Ureter (tissue), 1 donor: ENCODE measurements at regions not wholly inside any gene's neighbourhood (a gene's known extent, or its start where the extent isn't known, plus 50 kb on each side); places are given as distances from the start of the nearest gene placed in this dataset.
"Not testable (repeated sequence)": the region's sequence is repeated elsewhere in the genome, so short reads cannot be mapped to it uniquely, and the experiment has no call there.

Source experiments
- DNase-seq: peaks from one replicate; pipeline ENCODE4 v3.0.0-alpha.2; 2020; ENCODE audit warnings: low spot score
- donor health status: DM: yes; HTN: yes; CAD: no.

DNA sequence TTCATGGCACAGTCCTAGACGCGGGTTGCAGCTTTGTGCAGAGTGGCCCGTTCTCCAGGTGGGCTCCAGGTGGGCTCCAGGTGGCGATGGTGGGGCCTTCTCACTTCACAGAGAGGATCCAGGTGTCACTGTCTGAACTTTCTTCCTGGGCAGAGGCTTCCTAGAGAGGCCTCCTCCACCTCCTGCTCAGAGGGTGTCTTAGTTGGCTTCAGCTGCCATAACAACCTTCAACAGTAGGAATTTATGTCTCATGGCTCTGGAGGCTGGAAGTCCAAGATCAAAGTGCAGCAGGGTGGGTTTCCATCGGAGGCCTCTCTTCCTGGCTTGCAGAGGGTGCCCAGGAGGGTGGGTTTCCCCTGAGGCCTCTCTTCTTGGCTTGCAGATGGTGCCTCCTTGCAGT is 125.1 kb downstream of the GLRX3 start:
- DNase-seq: no peak

- no peak for DNase-seq
Measured at GRCh38 chr10:130261766-130262165, 125.6 kb downstream of the GLRX3 start.

- no peak for DNase-seq
Measured at GRCh38 chr10:130263289-130263688, 127.1 kb downstream of the GLRX3 start.

DNA sequence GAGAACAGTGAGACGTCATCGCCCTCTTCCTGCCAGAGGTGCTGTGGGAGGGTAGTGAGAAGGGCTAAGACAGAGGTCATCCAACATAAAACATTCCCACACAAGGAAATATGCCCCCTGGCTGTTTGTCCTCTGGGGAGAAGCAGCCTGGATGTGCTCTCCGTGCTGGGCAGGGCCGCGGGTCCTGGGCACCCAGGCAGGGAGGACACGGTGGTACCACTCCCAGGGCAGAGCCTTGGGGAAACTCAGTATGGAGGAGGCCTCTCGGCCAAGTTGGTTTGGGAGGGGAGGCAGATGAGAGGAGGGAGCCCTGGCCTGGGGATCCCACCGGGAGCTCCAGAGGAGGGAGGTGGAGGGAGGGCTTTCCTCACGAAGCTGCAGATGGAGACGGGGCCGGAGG is 129.4 kb downstream of the GLRX3 start:
- no peak for DNase-seq

GRCh38 chr10:130282492-130283218 is 146.5 kb downstream of the GLRX3 start:
- no peak for DNase-seq

GRCh38 chr10:130283219-130283545 is 147.0 kb downstream of the GLRX3 start:
- no peak for DNase-seq

DNA sequence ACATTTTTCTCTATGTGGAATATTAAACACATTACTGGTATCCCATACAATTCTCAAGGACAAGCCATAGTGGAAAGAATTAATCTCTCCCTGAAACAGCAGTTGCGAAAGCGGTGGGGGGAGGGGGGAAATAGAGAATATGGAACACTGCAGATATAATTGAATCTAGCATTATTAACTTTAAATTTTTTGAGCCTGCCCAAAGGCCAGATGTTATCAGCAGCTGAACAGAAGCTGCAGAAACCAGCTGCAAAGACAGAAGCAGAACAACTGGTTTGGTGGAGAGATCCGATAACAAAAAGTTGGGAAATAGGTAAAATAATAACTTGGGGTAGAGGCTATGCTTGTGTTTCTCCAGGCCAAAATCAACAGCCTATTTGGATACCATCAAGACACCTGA is 159.6 kb downstream of the GLRX3 start:
- DNase-seq: not testable (repeated sequence)

DNA sequence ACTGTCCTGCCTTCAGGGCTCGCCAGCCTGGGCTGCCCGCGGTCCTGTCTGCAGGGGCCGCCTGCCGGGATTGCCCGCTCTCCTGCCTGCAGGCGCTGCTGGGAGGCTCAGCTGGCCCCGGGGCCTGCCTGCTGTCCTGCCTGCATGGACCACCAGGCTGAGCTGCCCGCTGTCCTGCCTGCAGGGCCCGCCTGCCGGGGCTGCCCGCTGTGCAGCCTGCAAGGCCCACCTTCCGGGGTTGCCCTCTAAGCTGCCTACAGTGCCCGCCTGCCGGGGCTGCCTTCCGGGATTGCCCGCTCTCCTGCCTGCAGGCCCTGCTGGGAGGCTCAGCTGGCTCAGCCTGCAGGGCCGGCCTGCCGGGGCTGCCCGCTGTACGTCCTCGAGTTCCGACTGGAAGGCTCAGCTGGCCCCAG is 164.4 kb downstream of the GLRX3 start:
- DNase-seq: peak; percentile 58

DNA sequence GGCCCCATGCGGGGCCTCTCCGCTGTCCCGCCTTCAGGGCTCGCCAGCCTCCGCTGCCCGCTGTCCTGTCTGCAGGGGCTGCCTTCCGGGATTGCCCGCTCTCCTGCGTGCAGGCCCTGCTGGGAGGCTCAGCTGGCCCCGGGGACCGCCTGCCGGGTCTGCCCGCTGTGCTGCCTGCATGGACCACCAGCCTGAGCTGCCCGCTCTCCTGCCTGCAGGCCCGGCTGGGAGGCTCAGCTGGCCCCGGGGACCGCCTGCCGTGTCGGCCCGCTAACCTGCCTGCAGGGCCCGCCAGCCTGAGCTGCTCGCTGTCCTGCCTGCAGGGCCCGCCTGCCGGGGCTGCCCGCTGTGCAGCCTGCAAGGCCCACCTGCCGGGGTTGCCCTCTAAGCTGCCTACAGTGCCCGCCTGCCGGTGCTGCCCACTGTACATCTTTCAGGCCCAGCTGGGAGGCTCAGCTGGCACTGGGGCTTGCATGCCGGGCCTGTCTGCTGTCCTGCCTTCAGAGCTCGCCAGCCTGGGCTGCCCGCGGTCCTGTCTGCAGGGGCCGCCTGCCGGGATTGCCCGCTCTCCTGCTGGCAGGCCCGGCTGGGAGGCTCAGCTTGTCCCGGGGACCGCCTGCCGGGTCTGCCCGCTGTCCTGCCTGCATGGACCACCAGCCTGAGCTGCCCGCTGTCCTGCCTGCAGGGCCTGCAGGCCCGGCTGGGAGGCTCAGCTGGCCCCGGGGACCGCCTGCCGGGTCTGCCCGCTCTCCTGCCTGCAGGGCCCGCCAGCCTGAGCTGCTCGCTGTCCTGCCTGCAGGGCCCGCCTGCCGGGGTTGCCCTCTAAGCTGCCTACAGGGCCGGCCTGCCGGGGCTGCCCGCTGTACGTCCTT is 165.1 kb downstream of the GLRX3 start:
- peak; percentile 74 for DNase-seq

- DNase-seq: no peak
Measured at GRCh38 chr10:130326954-130327353, 190.8 kb downstream of the GLRX3 start.

GRCh38 chr10:130329792-130330191 is 193.6 kb downstream of the GLRX3 start:
- no peak for DNase-seq

DNA sequence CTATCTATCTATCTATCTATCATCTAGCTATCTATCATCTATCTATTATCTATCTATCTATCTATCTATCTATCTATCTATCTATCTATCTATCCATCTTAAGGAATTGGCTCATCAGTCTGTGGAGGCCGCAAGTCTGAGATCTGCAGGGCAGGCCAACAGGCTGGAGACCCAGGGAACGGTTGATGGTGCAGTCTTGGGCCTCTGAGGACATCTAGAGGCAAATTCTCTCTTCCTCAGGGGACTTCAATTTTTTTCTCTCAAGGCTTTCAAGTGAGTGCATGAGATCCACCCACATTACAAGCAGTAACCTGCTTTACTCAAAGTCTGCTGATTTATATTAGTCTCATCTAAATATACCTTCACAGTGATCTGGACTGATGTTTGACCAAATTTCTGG is 197.0 kb downstream of the GLRX3 start:
- DNase-seq: no peak

- DNase-seq: no peak
Measured at GRCh38 chr10:130335336-130335735, 199.1 kb downstream of the GLRX3 start.

DNA sequence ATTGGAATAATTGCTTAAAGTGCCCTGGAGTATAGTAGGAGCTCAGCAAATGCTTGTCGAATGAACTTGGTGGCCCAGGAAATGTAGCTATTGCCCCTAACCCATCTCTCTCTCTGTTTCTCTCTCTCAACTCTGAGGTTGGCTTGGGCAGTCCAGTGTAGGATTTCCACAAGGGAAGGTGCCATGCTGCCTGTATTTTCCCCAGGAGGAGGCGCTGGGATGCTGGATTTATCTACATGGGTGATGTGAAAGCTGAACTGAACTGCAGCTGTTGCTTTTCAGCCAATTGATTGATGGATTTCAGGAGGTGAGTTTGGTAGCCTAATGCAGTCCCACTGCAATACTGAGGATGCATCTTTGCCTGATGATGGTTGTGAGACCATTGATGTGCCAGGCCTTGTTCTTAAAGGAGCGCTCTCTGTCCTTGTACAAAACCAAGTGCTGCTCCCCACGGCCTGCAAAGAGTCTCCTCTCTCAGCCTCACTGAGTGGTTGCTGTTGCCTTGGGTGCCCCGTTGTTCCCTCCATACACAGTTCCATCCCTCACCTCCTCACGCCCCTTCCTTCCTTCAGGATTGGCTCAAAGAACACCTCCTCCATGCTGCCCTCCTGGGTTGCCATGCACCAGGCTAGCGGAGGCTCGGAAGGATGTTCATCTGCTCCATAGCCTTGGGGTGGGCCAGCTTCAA is 200.6 kb downstream of the GLRX3 start:
- no peak for DNase-seq

DNA sequence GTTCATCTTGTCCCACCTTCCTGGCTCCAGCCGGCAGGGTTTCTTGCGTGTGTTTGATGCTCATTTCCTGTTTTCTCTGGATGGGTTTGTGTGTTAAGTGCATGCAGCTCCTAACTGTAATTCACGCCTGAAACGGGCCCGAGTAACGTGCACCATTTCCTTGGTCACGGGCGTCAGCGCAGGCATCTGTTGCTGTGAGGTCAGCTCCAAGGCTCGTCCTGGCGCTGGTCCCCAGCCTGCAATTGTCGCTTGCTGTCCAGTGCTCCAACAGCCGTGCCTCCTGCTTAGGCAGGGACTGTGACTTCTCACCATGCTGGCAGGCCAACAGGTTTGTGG is 201.1 kb downstream of the GLRX3 start:
- no peak for DNase-seq

DNA sequence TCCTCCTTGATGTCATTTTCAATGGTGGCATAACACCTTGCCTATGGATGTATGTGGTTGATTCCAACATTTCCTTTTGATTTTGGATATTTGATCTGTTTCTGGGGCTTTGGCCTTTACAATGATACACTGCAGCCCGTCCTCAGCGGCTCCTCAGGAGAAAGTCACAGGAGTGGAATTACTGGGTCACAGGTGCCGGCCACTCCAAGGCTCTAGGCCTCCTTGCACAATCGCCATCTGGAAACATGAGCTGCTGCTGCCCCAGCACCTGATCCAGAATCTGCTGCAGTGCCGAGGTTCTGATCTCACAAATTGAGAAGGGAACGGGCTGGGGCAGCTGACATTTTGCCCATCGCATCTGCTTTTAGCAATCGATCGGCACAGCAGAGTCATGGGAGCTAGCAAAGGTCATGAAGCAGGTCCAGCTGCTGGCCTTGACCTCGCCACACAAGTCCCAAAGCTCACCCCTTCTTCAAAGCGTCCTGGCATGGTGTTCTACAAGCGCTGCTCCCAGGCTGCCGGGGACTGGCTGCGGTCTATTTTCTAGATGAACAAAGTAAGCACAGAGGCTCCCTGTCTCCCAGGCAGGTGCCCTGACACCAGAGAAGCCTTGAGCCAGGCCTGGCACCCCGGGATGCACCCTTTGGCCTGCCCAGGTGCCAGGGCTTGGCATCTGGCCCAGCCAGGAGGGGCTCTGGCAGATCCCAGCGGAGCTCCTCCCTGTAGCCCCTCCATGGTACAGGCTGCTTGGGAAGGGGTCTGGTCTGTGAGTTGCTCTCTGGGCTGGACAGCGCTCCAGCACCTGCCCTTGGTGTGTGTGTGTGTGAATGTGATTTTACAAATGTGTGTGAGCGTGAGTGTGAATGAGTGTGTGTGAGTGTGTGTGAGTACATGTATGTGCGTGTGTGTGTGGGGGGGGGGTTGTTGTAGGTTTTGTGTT is 201.8 kb downstream of the GLRX3 start:
- no peak for DNase-seq

GRCh38 chr10:130338636-130339024 is 202.4 kb downstream of the GLRX3 start:
- no peak for DNase-seq

DNA sequence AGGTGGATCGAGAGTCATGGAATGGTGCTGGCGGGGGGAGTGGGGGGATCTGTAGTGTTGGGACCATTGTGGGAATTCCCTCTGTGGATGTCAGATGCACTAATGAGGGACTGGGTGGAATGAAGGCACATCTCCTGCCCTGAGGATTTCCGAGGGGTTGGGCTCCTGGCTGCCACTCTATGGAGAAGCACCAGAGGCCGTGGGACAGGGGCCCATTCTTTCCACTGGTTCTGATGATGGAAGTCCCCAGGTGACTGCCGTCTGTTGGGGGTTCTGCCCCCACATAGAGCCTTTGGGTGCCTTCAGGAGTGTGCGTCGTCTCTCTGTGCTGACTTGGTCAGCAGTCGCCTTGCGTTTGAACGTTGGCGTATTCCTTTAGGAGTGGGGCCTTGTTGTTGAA is 202.9 kb downstream of the GLRX3 start:
- DNase-seq: no peak

DNA sequence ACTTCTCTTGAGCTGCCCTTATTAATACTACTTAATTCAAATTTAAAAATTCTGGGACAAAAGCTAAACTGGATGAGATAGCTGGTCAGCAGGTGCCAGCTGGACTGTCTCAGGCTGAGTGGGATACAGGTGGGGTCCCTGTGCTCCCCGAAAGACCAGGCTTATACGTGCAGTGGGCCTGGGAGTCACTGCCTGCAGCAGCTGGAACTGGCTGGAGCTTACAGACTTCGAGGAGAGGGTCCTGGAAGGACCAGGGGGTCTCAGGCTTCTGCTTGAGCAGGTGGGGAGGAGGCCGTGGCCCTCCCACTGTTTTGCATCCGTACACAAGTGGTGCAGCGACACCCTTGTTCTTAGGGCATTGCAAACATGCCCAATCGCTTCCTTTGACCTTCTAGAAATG is 203.7 kb downstream of the GLRX3 start:
- no peak for DNase-seq

DNA sequence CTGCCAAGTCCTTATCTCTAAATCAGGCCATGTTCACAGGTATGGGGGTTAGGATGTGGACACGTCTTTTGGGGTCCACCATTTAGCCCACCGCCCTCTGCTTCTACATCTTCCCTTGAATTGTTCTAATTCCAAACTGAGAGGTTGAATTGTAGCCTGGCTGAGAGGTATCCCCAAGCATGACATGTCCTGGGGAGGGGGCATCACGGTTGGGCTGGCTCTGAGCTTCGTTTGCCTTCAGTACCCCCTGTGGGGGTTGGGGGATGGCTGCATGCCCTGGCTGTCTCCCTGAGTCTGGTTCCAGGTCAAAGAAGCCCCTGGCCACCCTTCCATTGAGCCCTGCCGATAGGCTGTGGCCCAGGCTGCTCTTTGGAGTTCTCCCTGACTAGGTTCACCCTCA is 204.6 kb downstream of the GLRX3 start:
- DNase-seq: no peak

DNA sequence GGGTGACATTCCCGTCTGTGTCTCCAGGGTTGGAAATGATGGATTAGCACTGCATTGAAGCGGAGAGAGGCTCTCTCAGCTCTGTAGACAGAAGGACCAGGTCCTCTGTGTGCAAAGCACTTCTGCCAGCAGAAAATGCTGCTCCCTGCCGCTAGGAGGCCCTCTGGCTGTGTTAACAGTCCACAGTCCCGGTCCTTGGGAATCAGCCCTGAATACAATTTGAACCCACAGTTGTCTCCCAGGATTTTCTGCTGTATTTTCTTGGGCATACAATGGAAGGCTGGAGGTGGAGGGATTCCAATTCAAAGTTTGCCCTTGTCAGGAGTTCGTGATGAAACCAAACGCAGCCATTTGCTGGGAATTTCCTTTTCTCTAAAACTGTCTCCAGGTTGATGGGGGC is 205.2 kb downstream of the GLRX3 start:
- DNase-seq: no peak

- no peak for DNase-seq
Measured at GRCh38 chr10:130345728-130346127, 209.5 kb downstream of the GLRX3 start.
